Activated CD8-positive, alpha-beta memory T cell treated with anti-CD3 and anti-CD28 coated beads, Interleukin-2, amount 50 U/mL, for 4 hours (primary cell): ENCODE measurements at regions not wholly inside any gene's neighbourhood (a gene's known extent, or its start where the extent isn't known, plus 50 kb on each side); places are given as distances from the start of the nearest gene placed in this dataset.

Experiments
- DNase-seq: peaks from one replicate; pipeline ENCODE4 v3.0.0-alpha.2; 2020

DNA sequence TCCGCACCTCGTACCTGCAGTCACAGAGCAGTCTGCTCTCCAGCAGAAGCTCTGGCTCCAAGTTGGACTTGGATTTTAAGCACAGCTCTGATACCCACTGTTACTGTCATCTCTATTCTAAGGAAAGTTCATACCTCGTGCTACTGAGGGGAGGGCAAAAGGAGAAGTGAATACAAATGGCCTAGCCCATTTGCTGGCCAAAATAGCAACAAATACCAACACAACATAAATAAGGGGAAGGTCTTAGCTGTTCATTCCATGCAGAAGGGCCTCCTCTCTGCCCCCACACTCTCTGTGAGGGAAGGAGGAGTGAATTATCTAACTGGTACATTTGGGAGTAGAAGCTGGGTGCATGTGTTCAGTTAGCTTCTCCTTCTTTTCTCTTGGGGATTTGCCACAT is 739.4 kb upstream of the RAB6C start:
- DNase-seq = no peak

DNA sequence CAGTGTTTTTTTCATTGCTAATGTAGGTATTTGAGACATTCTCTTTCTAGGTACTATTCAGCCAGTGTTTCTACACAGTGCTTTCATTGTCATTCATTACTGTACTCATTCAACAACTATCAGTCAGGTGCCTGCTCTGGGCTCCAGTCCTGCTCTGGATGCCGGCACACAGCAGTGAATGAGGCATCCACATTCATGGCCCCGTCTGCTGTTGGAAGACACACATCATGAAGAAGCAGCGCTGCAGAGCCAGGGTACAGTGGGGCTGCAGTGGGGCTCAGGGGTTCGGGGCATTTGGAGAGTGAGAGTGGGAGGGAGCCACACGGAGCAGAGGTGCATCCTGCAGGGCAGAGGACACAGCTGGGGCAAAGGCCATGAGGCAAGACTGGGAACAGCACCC is 737.2 kb upstream of the RAB6C start:
- DNase-seq = no peak

DNA sequence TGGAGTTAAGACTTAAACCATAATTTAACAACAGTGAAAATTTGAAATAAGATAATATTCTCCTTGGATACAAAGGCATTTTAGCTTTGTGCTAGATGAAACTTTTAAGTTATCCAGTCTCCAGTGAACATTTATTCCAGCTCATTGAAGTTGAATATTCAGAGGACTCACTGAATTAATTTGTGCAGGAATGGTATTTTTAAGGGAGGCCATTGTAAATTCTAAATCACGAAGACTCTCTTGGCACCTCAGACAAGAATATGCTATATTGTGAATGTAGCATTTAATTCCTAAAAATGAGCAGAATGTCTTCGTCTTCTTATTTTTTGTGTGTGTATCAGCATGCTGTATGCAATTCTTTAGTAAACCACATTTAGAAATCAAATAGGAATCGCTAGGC is 731.7 kb upstream of the RAB6C start:
- DNase-seq = no peak

DNA sequence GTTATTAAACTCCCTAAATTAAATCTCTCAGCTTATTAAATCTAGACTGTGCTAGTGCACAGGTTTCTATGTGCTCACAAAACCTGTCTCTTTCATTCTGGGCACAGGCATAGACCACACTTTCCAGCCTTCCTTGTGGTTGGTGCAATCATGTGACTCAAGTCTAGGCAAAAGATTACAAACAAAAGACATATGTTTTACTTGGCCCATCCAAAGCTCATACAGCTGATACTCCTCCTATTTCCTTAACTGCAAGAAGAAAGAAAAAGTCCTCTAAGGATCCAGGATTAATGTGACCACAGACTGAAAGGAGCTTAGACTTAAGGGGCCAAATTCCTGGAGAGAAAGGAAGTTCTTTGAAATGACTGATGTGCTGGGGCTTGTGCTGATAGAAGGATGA is 731.3 kb upstream of the RAB6C start:
- no peak for DNase-seq

DNA sequence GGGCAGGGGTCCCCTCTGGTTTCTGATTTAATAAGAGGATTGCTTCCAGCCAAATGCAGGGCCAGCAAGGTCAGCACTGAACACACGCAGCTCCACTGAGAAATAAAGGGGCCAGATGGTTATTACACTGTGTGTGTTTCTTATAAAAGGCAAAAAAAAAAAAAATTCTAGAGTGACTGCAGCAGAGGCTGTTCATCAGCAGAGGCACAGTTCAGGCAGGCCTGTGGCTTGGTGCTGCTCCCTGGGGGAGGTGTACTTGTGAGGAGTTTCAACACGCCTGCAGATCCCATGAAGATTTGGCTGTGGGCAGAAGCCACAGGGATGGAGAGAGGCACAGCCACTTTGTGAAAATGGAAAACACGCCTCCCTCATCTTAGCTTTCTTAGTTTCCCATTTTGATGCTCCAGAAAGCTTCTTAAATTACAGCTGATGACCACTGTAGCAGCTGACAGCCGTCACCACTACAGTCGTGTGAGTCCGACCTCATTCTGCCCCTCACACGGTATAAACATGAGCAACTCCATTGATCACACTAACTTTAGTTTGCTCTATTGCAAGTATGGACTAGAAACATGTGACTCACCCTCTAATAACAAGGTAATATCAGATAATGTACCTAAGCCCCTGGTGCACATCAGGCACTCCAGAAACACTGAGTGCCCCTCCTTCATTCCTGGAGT is 726.5 kb upstream of the RAB6C start:
- no peak for DNase-seq

DNA sequence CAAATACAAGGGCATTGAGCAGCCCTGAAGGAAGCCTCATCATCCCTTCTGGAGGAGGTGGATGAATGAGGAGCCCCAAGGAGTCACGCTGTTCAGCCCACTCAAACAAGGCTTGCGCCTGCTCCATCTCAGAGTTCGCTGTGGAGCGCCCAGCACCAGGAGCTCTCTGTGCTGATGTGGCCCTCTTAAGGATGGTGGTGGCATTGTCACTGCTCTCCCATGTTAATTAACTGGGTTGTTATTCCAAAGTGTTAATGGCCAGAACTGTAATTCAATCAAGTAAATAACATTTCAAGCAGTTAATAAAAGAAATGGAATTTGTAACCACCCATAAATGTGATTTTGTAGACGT is 726.0 kb upstream of the RAB6C start:
- DNase-seq = no peak

DNA sequence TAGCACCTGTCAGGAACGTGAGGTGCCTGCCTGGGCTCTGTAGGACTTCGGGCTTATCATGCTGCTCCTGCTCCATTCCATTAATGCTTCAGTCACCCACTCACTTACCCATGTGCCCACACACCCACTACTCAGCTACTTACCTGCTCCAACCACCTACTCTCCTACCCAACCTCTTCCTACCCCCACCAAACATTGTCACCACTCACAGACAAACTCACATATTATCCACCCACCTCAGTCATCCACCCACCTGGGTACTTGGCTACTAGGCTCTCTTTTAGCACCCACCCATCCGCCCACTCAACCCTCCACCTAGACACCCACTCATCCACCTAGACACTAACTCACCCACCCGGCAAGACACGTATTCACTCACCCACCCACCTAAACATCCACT is 724.7 kb upstream of the RAB6C start:
- no peak for DNase-seq

DNA sequence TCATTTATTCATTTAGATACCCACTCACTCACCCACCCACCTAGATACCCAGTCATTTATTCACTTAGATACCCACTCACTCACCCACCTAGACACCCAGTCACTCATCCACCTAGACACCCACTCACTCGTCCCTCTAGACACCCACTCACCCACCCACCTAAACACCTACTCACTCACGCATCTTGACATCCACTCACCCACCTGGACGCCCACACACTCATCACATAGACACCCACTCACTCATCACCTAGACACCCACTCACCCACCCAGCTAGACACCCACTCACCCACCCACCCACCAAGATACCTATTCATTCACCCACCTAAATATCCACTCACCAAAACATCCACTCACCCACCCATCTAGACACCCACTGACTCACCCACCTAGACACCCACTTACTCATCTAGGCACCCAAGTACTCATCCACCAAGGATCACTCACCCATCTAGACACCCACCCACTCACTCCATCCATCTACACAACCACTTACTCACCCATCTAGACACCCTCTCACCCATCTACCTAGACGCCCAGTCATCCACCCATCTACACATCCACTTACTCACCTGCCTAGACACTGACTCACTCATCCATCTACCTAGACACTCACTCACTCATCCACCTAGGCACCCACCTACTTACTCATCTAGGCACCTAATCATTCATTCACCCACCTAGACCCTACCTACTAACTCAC is 723.7 kb upstream of the RAB6C start:
- DNase-seq = no peak

DNA sequence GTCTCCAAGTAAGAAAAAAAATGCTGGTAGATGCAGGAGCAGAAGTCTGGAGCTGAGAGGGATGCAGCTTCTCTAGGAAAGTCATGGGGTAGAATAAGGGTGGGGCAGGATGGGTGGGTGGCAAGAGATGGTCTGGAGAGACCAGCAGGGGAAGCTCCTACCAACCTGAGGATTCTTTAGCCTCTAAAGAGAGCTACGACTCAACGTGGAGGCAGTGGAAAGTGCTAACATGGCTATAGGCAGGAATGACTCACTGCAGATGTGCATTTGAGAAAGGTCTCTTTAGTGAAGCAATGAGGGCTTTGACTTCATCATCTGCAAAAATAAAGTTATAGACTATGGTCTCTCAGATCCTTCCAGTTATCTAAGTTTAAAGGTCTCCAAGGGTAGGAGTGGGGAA is 722.8 kb upstream of the RAB6C start:
- no peak for DNase-seq

DNA sequence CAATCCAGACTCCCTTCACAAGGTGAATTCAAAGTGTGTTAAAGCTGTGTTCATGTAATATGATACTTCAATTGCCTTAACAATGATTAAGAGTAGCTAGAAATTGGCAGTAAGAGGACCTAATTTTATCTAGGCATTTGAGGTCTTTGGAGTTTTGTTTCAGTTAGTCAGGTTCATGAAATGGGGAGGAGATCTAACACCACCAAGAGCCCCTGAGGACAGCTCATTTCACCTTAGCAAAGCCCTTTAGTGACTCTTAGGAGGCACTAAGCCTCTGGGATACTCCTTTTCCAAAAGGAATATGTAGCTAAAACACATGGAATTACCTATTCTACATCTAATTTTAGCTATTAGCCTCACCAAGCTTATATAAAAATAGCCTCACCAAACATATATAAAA is 716.5 kb upstream of the RAB6C start:
- no peak for DNase-seq

DNA sequence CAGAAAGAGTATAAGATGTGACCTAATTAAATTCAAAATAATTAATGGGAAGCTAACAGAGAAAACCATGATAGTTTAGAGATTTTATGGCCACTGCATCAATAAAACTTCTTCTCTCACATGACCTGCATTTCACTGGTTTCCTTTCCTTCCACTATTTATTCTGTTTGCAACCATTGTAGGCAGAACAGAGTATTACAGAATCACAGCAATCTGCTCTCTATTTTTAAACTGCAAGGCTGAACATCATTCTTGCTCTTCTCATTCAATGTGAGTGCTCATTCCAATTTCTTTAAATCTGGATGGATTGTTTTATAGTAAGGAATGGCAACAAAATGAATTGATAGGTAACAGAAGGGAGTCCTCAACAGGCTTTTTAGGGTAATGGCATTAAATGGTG is 715.5 kb upstream of the RAB6C start:
- no peak for DNase-seq

DNA sequence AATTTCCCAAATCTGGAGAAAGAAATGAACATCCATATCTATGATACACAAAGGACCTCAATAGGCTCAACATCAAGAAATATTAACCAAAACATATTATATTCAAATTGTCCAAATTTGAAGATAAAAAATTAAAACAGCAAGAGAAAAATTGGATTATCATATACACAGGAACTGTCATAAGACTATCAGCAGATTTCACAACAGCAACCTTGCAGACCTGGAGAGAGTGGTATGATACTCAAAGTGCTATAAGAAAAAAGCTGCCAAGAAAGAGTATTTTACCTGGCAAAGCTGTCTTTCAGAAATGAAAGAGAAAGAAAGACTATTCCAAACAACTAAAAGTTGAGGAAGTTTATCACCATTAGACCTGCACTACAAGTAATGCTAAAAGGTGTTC is 711.9 kb upstream of the RAB6C start:
- no peak for DNase-seq

DNA sequence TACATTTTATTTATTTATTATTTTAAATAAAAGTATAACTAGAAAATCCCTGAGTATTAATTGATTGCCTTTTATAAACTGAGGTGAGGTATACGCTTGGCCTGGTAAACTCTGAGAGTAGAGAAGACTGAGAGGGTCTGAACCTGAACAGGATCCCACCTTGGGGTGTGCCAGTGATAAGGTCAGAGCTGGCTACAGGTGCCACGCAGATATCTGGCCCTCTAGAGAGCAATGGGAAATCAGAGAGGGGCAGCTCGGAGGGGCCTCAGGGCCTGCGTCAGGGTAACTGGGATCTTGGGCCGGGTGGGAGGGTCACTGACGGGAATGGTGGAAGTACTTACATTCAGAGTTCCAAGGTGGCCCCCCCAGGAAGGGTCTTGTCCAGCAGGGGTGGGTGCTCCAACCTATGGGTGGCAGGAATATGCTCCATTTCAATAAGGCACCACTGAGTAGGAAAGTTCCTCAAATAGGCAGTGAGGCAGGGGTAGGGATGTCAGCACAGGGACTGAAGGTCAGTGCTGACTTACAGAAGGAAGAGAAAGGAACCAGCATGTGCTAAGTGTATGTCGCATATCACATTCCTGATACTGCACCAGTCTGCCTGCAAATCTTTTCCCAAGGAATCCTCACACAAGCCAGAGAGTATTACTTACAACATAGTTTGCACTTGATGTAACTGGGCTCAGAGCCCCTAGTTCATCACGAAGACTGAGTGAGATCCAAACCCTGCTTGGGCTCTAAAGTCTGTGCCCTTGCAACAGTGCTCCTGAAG is 706.0 kb upstream of the RAB6C start:
- no peak for DNase-seq

DNA sequence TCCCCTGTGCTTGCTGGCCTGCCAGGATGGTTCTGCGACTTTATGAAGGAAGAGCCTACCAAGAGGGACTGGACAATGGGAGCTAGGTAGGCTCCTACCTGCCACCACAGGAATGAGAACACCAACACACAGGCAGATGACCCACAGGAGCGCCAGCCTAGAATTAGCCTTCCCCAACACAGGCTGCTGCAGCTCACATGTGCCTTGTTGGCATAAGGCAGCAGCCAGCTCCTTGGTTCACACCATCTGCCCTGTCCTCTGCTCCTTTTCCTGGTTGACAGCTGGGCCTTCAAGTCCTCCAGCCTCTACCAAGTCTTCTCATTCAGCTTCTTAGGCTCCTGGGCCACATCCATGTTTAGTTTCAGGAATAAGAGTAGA is 705.4 kb upstream of the RAB6C start:
- DNase-seq = no peak

DNA sequence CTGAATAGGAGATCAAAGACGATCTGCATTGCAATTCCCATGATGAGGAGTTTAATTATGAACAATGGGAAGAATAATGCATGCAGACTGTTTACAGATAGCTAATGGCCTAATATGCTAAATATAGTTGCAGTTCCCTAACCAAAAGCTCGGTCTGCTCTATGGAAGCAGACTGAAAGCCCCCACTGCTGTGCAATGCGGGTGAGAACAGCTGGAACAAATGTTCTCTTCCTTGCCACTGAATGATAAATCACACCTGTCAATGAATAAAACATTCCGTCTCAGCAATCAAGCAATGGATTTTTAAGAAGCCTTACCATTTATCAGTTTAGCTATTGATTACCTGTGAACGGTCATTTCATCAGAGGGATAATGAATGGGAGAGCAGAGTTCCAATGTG is 704.5 kb upstream of the RAB6C start:
- no peak for DNase-seq

DNA sequence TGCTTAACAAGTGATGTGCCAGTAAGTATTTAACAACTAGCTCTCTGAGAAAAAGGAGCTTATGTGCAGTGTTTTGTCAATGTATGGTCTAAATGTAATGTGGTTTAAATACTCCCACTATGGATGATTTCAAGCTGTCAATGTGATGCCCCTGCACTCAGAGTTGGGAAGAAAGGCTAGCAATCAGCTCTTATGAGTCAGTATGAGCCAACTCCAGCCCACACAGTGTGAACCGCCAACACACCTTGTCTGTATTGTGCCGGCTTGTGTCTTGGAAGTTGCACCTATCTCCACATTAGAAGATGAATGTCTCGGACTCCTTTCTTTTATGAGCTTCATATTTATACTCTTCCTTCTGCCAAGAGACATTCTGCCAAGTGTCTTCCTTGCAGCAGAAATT is 703.8 kb upstream of the RAB6C start:
- no peak for DNase-seq

DNA sequence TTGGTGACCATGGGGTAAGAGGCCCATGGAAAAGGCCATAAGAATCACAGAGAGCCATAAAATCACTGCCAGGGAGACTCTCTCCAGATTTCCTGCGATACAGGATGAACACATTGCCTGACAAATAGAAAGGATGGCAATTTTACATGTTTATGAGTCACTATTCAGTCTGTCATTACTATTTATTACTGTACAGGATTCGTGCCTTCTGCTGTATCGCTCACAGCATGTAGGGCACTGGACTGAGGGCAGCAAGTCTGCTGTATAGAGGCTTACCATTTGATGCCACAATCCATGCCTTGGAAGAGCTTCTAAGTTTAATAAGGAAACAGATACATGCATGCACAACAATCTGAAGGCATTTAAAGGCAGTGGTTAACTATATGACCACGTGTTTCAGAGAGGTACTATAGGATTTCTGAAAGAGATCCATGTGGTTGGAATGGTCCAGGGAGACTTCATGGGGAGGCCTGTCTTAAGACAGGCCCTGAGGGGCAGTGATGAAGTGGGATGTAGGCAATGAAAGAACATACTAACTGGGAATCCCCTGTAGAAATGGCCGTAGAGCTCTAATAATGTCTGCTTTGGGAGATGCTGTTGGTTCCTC is 702.4 kb upstream of the RAB6C start:
- DNase-seq = no peak

DNA sequence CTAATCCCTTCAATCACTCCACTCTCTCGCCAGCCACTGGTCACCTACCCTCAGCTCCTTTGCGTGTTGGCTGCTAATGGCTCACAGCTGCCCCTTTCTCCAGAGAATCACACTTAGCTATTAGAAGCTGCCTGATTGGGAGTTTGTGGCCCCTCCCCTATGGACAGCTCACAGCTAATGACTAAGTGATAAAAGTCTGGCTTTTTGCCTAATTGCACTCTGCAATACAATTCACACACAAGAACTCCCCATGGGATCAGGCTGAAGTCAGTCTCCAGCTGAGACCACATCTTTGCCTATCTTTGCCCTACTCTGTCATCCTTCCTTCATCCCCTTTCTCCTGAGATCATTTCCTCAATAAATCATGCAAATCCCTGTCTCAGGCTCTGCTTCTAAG is 701.9 kb upstream of the RAB6C start:
- DNase-seq = no peak

DNA sequence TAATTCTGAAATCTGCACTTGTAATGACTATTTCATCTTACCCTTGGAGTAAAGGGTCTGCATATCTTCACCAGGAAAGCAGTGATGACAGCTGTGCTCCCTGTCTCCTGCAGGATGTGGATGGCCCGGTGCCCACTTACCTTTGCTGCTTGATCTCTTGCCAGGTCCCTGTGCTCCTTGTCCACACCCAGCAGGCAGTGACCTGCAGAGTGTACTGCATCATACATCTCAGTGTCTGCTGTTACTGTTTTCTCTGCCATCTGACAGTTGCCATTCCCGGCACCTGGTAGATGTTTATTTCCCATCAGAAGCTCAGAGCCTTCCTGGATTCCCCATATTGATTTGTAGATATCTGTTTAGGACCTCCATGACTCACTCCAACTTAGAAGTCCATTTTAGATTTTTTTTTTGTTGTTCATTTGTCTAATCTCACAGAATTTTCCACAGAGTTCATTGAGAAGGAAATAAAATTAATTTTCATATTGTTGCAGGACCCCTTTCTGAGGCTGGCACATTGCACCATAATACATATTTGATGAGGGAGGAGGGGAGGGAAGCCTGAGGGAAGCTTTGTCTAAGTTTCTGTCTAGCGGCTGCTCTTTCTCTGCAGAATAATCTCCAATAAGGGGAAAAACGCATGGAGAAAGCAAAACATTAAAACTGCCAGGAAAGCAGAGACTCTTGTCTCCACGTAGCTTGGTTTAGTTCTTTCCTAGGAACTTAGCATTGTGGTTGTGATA is 697.5 kb upstream of the RAB6C start:
- DNase-seq = no peak

DNA sequence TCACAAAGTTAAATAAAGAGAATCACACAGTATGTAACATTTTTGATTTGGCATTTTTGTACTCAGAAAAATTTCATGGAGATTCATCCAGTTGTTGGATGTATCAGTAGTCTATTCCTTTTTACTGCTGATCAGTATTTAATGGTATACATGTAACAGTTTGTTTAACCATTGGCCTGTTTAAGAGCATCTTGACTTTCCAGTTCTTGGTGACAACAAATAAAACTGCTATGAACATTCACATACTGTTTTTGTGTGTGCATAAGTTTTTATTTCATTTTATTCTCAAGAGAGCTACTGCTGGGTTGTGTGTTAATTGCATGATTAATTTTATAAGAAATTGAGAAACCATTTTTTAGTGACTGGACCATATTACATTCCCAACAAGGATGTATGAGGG is 694.5 kb upstream of the RAB6C start:
- DNase-seq = no peak

DNA sequence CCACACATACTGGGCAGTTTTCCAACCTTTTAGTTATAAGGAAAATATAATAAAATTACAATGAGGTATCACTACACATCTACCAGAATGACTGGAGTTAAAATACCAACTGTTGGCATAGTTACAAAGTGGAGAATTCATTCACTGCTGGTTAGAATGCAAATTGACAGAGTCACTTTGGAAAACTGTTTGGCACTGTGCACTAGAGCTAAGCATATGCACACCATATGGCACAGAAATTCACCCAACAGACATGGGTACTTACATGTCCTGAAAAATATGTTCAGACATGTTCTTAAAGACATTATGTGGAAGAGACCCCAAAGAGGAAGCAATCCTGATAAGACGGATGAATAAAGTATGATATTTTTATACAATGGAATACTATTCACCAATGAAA is 686.1 kb upstream of the RAB6C start:
- no peak for DNase-seq

DNA sequence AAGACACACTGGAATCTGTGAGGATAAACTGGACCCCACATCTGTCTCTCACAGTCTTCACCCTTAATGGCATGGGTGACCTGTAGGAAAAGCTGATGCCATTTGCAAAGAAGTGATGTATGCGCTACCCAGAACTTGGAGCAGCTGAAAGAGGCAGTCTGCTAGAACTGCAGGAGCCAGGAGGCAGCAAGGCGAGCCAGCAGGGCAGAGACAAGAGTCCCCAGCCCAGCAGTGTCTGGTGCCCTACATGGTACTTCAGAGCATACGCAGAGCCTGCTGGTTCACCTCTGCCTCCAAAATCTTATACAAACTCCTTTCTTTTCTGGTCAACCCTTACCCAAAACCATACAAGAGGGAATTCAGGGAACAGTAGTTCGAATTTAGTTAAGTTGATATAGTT is 683.1 kb upstream of the RAB6C start:
- no peak for DNase-seq

DNA sequence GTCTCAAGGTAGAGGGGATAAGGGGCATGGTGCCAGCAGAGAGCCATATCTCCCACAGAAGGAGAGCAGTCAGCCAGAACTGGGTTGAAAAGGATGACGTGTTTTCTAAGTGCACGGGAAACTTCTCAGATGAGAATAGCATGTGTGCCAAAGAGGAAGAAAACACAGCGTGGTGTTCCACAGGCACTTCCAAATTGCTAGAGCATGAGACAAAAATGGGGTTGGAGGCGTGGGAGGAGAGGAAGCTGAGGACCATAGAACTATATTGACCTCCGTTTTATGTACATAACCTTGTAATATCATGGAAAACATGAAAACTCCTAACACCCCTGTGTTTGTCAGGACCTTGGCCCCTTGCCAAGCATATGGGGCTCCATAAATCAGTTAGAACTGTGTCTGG is 682.7 kb upstream of the RAB6C start:
- DNase-seq = no peak
